ENCODE measurements at regions not wholly inside any gene's neighbourhood (a gene's known extent, or its start where the extent isn't known, plus 50 kb on each side); places are given as distances from the start of the nearest gene placed in this dataset.

DNA sequence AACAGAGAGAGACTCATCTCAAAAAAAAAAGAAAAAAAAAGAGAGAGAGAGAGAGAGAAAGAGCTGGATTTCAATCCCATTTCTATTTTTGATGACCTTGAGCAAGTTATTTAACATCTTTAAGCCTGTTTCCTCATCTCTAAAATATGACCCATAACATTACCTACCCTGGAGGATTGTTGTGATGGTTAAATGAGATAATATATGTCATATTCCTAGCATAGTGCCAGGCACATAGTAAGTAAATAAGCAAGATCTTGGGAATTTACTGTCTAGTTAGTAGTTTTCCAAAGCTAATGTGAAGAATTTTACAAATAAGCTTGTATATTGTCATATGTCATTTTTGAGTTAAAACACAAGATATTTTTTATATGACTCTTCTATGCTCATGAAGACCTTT, 236.5 kb downstream of the PHLDA1 start (continued):
- TF ChIP-seq, protein P1, sequence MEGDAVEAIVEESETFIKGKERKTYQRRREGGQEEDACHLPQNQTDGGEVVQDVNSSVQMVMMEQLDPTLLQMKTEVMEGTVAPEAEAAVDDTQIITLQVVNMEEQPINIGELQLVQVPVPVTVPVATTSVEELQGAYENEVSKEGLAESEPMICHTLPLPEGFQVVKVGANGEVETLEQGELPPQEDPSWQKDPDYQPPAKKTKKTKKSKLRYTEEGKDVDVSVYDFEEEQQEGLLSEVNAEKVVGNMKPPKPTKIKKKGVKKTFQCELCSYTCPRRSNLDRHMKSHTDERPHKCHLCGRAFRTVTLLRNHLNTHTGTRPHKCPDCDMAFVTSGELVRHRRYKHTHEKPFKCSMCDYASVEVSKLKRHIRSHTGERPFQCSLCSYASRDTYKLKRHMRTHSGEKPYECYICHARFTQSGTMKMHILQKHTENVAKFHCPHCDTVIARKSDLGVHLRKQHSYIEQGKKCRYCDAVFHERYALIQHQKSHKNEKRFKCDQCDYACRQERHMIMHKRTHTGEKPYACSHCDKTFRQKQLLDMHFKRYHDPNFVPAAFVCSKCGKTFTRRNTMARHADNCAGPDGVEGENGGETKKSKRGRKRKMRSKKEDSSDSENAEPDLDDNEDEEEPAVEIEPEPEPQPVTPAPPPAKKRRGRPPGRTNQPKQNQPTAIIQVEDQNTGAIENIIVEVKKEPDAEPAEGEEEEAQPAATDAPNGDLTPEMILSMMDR (conservative IDR thresholded peaks at IDR 0.05; ENCODE audit: low read depth, low read length) = no peak
- no peak for TF ChIP-seq NFE2L2 (IDR thresholded peaks at IDR 0.05; ENCODE audit: low read depth, low read length)

DNA sequence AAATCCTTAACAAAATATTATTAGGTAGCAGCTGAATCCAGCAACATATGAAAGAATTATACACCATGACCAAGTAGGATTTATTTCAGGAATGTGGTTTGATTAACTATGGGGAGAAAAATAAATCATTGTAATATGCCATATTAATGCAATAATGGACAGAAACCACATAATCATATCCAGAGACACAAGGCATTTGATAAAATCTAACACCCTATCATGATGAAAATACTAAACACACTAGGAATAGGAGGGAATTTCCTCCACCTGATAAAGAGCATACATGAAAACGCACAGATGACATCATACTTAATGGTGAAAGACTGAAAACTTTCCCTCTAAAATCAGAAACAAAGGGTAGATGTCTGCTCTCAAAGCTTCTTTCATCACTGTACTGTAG, 238.9 kb downstream of the PHLDA1 start:
- ChIA-PET POLR2A (ENCODE audit: unreplicated experiment) (no interaction called here), CTCF (interaction anchor here (0.6 kb wide), 1 partner anchor 17 kb away, joined by 4 read pairs; no protein-coding TSS in a partner anchor)
- H4K91ac ChIP-seq (ENCODE audit: insufficient read depth, low read depth, low read length) = no peak overlapping the region
- H3K4me2 ChIP-seq (ENCODE audit: low read depth, low read length) = no peak overlapping the region
- H3K9ac ChIP-seq (ENCODE audit: low read depth, low read length) = no peak overlapping the region
- H2AFZ ChIP-seq (replicated peaks; ENCODE audit: low read length, poor library complexity) = no peak overlapping the region
- no peak overlapping the region for H3K23ac ChIP-seq (ENCODE audit: low read depth, low read length)
- WGBS, 2 experiments (ENCODE audit: extremely low coverage in 2 of 2, insufficient read length in 1 of 2) = no CpG with 5 or more reads among the region's 1 CpG
- peaks cover 4% of the 10 kb centered on the region for H3K4me1 ChIP-seq (ENCODE audit: control insufficient read depth, insufficient read depth, low read length)
- H4K8ac ChIP-seq (ENCODE audit: low read depth in 2 of 2, low read length in 2 of 2) = no peak overlapping the region
- H2AK5ac ChIP-seq (ENCODE audit: low read depth, low read length) = no peak overlapping the region
- no peak overlapping the region for H4K5ac ChIP-seq (ENCODE audit: low read depth, low read length)
- no peaks in the 10 kb centered on the region for H3K9me1 ChIP-seq (ENCODE audit: insufficient read depth, low read length)
- in situ Hi-C loops (cut with MboI; ENCODE audit: low sequenced_read_pairs) (no loop called here), intact Hi-C loops (cut with micrococcal nuclease) (loop anchor here (5.0 kb wide), 1 partner anchor 35 kb away; no protein-coding TSS in a partner anchor), dilution Hi-C loops (cut with HindIII; ENCODE audit: low sequenced_read_pairs, unreplicated experiment) (no loop called here)
- H3K27ac ChIP-seq (ENCODE audit: insufficient read depth, low read length) = no peak overlapping the region
- no peak overlapping the region for H3K18ac ChIP-seq (ENCODE audit: low read depth, low read length)
- no peaks in the 10 kb centered on the region for H4K20me1 ChIP-seq (ENCODE audit: insufficient read depth, low read length)
- H3K36me3 ChIP-seq (ENCODE audit: control insufficient read depth, insufficient read depth, low read length) = no peaks in the 10 kb centered on the region
- H3K4me3 ChIP-seq (ENCODE audit: insufficient read depth, low read depth, low read length) = no peak overlapping the region
- DNase-seq = peak; percentile 35
- H2BK120ac ChIP-seq (ENCODE audit: low read depth, low read length) = no peak overlapping the region
- H3K4ac ChIP-seq (ENCODE audit: low read depth, low read length) = no peak overlapping the region
- H3K14ac ChIP-seq (replicated peaks; ENCODE audit: low read depth, low read length) = no peak overlapping the region
- no peak overlapping the region; the same call in 1 of the 2 replicates for H3K56ac ChIP-seq (ENCODE audit: extremely low read depth, insufficient read depth, low read length)
- BruUV-seq (replicated peaks) = no TSS peak
- H3K79me1 ChIP-seq (ENCODE audit: low read depth in 1 of 2, low read length in 2 of 2) = no peaks in the 10 kb centered on the region
- H2BK20ac ChIP-seq (ENCODE audit: low read depth, low read length) = no peak overlapping the region
- no peaks in the 10 kb centered on the region for H3K27me3 ChIP-seq (ENCODE audit: control insufficient read depth, insufficient read depth, low read length)
- H2BK15ac ChIP-seq (ENCODE audit: low read depth, low read length) = no peak overlapping the region
- ATAC-seq (ENCODE audit: low read depth) = no peak
- no peak overlapping the region for H2AK9ac ChIP-seq (replicated peaks; ENCODE audit: low read depth, low read length, poor library complexity)
- no peaks in the 10 kb centered on the region for H3K9me3 ChIP-seq (ENCODE audit: control insufficient read depth, insufficient read depth, low read length)
- no peak overlapping the region for H2BK5ac ChIP-seq (ENCODE audit: low read depth, low read length, poor library complexity, severe bottlenecking)
- TF ChIP-seq CEBPB (IDR thresholded peaks at IDR 0.05; ENCODE audit: low read depth, low read length) (no peak), FOS (IDR thresholded peaks at IDR 0.05; ENCODE audit: low read depth, low read length) (no peak), RCOR1 (IDR thresholded peaks at IDR 0.05; ENCODE audit: insufficient replicate concordance, low read length) (no peak), MAFK (IDR thresholded peaks at IDR 0.05; ENCODE audit: low read depth, low read length) (no peak), MAZ (IDR thresholded peaks at IDR 0.05; ENCODE audit: borderline replicate concordance, low read depth, low read length) (no peak), MXI1 (IDR thresholded peaks at IDR 0.05; ENCODE audit: borderline replicate concordance, low read depth, low read length) (no peak), RAD21 (IDR thresholded peaks at IDR 0.05; ENCODE audit: low read length) (no peak), CHD1 (IDR thresholded peaks at IDR 0.05; ENCODE audit: low read depth, low read length) (no peak), POLR2A (IDR thresholded peaks at IDR 0.05; ENCODE audit: low read depth, low read length) (no peak), BHLHE40 (IDR thresholded peaks at IDR 0.05; ENCODE audit: low read depth, low read length) (no peak), SMC3 (IDR thresholded peaks at IDR 0.05; ENCODE audit: low read depth, low read length) (no peak)
- TF ChIP-seq, protein P2, sequence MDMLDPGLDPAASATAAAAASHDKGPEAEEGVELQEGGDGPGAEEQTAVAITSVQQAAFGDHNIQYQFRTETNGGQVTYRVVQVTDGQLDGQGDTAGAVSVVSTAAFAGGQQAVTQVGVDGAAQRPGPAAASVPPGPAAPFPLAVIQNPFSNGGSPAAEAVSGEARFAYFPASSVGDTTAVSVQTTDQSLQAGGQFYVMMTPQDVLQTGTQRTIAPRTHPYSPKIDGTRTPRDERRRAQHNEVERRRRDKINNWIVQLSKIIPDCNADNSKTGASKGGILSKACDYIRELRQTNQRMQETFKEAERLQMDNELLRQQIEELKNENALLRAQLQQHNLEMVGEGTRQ (IDR thresholded peaks at IDR 0.05; ENCODE audit: low read depth, low read length) = no peak
- TF ChIP-seq, protein P3, sequence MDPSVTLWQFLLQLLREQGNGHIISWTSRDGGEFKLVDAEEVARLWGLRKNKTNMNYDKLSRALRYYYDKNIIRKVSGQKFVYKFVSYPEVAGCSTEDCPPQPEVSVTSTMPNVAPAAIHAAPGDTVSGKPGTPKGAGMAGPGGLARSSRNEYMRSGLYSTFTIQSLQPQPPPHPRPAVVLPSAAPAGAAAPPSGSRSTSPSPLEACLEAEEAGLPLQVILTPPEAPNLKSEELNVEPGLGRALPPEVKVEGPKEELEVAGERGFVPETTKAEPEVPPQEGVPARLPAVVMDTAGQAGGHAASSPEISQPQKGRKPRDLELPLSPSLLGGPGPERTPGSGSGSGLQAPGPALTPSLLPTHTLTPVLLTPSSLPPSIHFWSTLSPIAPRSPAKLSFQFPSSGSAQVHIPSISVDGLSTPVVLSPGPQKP (IDR thresholded peaks at IDR 0.05; ENCODE audit: borderline replicate concordance, low read depth, low read length) = no peak
